ENCODE measurements at regions not wholly inside any gene's neighbourhood (a gene's known extent, or its start where the extent isn't known, plus 50 kb on each side); places are given as distances from the start of the nearest gene placed in this dataset.
"Not testable (repeated sequence)": the region's sequence is repeated elsewhere in the genome, so short reads cannot be mapped to it uniquely, and the experiment has no call there.

DNA sequence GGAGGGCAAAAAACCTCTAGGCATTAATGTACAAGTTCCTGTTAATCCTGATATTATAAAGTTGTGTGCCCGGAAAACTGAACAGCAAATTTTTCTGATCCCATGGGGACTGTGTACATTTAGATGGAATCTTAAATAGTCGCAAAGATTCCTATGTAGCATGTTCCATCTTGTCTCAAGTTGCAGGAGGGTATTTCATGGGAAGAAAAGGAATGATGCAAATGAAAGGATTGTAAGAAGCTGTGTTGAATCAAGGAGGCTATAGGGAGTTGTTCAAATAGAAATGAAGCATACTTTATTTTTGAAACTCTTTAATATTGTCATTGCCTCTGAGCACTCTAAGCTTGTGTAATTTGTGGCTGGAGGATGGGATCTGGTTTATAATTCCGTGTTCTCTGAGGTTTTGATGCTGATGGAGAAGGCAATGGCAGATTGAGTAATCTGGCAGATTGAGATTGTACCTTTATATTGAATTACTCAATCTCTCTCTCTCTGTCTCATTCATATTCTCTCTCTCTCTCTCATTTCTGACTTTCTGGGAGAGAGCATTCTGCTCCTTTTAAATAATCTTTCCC lies 288.5 kb downstream of the OSTF1 start:
- intact Hi-C loops (cut with micrococcal nuclease) = no loop called here
- no peaks in the 10 kb centered on the region for H3K4me1 Mint-ChIP-seq
- H3K27me3 Mint-ChIP-seq (ENCODE audit: low read depth in 2 of 2) = no peaks in the 10 kb centered on the region
- no peaks in the 10 kb centered on the region for H3K4me1 ChIP-seq (ENCODE audit: control insufficient read depth, insufficient read depth, low read length)
- no peak overlapping the region for H3K4me3 ChIP-seq (ENCODE audit: low read length)
- H3K27me3 ChIP-seq (ENCODE audit: control insufficient read depth, insufficient read depth, low read length) = no peaks in the 10 kb centered on the region
- H3K27ac ChIP-seq (ENCODE audit: low read length) = no peak overlapping the region
- H3K36me3 ChIP-seq (ENCODE audit: control insufficient read depth, insufficient read depth, low read length) = no peaks in the 10 kb centered on the region
- no peaks in the 10 kb centered on the region for H3K36me3 Mint-ChIP-seq
- H3K9me3 ChIP-seq (ENCODE audit: control insufficient read depth, insufficient read depth, low read length) = no peaks in the 10 kb centered on the region
- no peak overlapping the region for H3K4me3 Mint-ChIP-seq
- 94% methylated on average over 3 of the region's 3 CpGs for WGBS (ENCODE audit: insufficient coverage)
- H3K27ac Mint-ChIP-seq = no peak overlapping the region
- H3K9me3 Mint-ChIP-seq = peaks cover 9 to 11% of the 10 kb centered on the region in 2 donors
- no peak for ATAC-seq
- TF ChIP-seq, protein P1, sequence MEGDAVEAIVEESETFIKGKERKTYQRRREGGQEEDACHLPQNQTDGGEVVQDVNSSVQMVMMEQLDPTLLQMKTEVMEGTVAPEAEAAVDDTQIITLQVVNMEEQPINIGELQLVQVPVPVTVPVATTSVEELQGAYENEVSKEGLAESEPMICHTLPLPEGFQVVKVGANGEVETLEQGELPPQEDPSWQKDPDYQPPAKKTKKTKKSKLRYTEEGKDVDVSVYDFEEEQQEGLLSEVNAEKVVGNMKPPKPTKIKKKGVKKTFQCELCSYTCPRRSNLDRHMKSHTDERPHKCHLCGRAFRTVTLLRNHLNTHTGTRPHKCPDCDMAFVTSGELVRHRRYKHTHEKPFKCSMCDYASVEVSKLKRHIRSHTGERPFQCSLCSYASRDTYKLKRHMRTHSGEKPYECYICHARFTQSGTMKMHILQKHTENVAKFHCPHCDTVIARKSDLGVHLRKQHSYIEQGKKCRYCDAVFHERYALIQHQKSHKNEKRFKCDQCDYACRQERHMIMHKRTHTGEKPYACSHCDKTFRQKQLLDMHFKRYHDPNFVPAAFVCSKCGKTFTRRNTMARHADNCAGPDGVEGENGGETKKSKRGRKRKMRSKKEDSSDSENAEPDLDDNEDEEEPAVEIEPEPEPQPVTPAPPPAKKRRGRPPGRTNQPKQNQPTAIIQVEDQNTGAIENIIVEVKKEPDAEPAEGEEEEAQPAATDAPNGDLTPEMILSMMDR (IDR thresholded peaks at IDR 0.05) = no peak
- DNase-seq = no peak

DNA sequence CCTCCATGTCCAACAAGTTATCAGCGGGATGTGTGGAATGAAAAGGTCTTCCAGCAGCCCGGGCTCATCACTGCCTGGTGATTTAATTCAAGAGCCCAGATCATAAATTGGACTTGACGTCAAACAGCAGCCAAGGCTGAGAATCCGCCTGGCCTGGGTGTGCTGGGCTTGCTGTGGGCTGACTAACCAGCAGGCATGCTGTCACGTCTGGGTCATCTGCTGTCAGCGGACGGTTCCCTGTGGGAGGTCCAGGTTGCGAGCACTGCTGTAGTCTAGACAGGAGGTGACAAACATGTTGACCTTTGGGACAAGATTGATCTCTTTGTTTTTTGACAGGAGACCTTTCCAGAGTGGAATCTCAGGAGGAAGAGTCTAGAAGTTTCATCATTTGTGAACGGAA lies 289.7 kb downstream of the OSTF1 start:
- Histone ChIP-seq H3K27me3 (ENCODE audit: control insufficient read depth, insufficient read depth, low read length) (no peaks in the 10 kb centered on the region), H3K9me3 (ENCODE audit: control insufficient read depth, insufficient read depth, low read length) (no peaks in the 10 kb centered on the region), H3K4me3 (ENCODE audit: low read length) (no peak overlapping the region), H3K27ac (ENCODE audit: low read length) (no peak overlapping the region), H3K4me1 (ENCODE audit: control insufficient read depth, insufficient read depth, low read length) (no peaks in the 10 kb centered on the region), H3K36me3 (ENCODE audit: control insufficient read depth, insufficient read depth, low read length) (no peaks in the 10 kb centered on the region)
- 87% methylated on average over 9 of the region's 9 CpGs for WGBS (ENCODE audit: insufficient coverage)
- ATAC-seq (no peak), DNase-seq (no peak)
- Mint-ChIP-seq H3K27ac (no peak overlapping the region), H3K27me3 (ENCODE audit: low read depth in 2 of 2) (no peaks in the 10 kb centered on the region), H3K4me3 (no peak overlapping the region), H3K4me1 (no peaks in the 10 kb centered on the region), H3K36me3 (no peaks in the 10 kb centered on the region), H3K9me3 (peaks cover 10 to 11% of the 10 kb centered on the region in 2 donors)
- TF ChIP-seq, protein P1 (IDR thresholded peaks at IDR 0.05) = no peak
- intact Hi-C loops (cut with micrococcal nuclease) = no loop called here

DNA sequence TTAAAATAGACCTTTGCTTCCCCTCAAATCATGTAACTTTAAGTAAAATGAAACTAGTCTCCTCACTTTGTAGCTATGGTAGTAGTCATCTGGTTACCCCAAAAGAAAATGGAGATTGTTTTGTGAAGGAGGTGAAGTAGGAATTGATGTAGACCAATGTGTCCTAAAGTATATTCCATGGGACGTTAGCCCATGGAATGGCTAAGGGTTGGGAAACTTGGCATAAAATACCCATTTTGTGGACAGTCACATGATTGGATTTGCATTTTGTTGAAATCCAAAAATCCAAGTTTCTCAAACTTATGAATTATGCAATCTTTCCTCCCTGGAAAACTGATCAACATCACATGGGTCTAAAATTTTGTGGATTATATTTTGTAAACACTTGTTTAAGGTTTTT lies 290.6 kb downstream of the OSTF1 start:
- no peak for ATAC-seq
- TF ChIP-seq, protein P1 (IDR thresholded peaks at IDR 0.05) = no peak
- Histone ChIP-seq H3K27me3 (ENCODE audit: control insufficient read depth, insufficient read depth, low read length) (no peaks in the 10 kb centered on the region), H3K4me1 (ENCODE audit: control insufficient read depth, insufficient read depth, low read length) (no peaks in the 10 kb centered on the region), H3K9me3 (ENCODE audit: control insufficient read depth, insufficient read depth, low read length) (no peaks in the 10 kb centered on the region), H3K4me3 (ENCODE audit: low read length) (no peak overlapping the region), H3K27ac (ENCODE audit: low read length) (no peak overlapping the region), H3K36me3 (ENCODE audit: control insufficient read depth, insufficient read depth, low read length) (no peaks in the 10 kb centered on the region)
- H3K36me3 Mint-ChIP-seq = no peaks in the 10 kb centered on the region
- WGBS (ENCODE audit: insufficient coverage) = 69% methylated on average over 1 of the region's 1 CpG
- H3K27ac Mint-ChIP-seq = no peak overlapping the region
- H3K9me3 Mint-ChIP-seq = peaks cover 7% of the 10 kb centered on the region in 2 donors
- H3K27me3 Mint-ChIP-seq (ENCODE audit: low read depth in 2 of 2) = no peaks in the 10 kb centered on the region
- no peaks in the 10 kb centered on the region for H3K4me1 Mint-ChIP-seq
- no peak for DNase-seq
- intact Hi-C loops (cut with micrococcal nuclease) = no loop called here
- H3K4me3 Mint-ChIP-seq = no peak overlapping the region

DNA sequence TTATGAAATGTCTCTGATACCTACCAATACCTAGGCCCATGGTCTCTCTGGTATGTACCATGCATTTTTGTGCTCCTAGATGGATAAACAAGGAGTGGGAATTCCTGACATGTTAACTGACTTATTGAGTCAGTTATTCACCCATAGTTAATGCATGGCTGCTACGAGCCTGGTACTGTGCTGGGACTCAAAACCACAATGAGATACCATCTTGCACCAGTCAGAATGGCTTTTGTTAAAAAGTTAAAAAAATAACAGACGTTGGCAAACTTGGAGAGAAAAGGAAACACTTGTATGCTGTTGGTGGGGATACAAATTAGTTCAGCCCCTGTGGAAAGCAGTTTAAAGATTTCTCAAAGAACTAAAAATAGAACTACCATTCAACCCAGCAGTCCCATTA lies 293.8 kb downstream of the OSTF1 start:
- Mint-ChIP-seq H3K9me3 (peaks cover 18 to 27% of the 10 kb centered on the region in 2 donors), H3K27ac (no peak overlapping the region), H3K27me3 (ENCODE audit: low read depth in 2 of 2) (no peaks in the 10 kb centered on the region), H3K4me1 (no peaks in the 10 kb centered on the region), H3K36me3 (peaks cover 14% of the 10 kb centered on the region), H3K4me3 (no peak overlapping the region)
- Histone ChIP-seq H3K4me3 (ENCODE audit: low read length) (no peak overlapping the region), H3K9me3 (ENCODE audit: control insufficient read depth, insufficient read depth, low read length) (no peaks in the 10 kb centered on the region), H3K36me3 (ENCODE audit: control insufficient read depth, insufficient read depth, low read length) (no peaks in the 10 kb centered on the region), H3K4me1 (ENCODE audit: control insufficient read depth, insufficient read depth, low read length) (no peaks in the 10 kb centered on the region), H3K27me3 (ENCODE audit: control insufficient read depth, insufficient read depth, low read length) (no peaks in the 10 kb centered on the region), H3K27ac (ENCODE audit: low read length) (no peak overlapping the region)
- ATAC-seq (no peak), DNase-seq (no peak)
- intact Hi-C loops (cut with micrococcal nuclease) = no loop called here
- WGBS (ENCODE audit: insufficient coverage) = 38% methylated on average over 2 of the region's 2 CpGs
- TF ChIP-seq, protein P1 (IDR thresholded peaks at IDR 0.05) = no peak

DNA sequence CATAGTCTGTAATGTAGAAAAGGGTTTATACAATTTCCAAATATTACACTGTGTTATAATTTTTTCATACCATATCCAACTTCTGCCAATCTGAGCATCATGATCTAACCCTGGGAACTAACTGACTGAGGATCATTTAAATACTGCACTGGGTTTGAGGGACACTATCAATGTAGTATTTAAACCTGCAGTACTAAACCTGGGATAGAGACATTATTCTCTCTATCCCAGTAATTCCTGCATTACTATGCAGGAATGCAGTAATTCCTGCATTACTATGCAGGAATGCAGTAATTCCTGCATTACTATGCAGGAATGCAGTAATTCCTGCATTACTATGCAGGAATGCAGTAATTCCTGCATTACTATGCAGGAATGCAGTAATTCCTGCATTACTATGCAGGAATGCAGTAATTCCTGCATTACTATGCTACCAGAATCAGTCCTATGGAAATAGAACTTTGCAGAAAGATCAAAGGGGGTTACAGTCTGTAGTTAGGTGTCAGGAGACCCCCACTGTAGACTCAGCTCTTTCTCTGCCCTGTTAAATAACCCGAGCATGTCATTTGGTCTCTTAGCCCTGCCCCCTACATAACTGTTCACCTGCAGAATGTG lies 295.2 kb downstream of the OSTF1 start:
- H3K4me1 Mint-ChIP-seq; H3K27ac Mint-ChIP-seq; H3K27ac ChIP-seq (ENCODE audit: low read length); intact Hi-C loops (cut with micrococcal nuclease); H3K27me3 ChIP-seq (ENCODE audit: control insufficient read depth, insufficient read depth, low read length); H3K4me3 ChIP-seq (ENCODE audit: low read length); H3K36me3 ChIP-seq (ENCODE audit: control insufficient read depth, insufficient read depth, low read length); H3K27me3 Mint-ChIP-seq (ENCODE audit: low read depth in 2 of 2); H3K9me3 ChIP-seq (ENCODE audit: control insufficient read depth, insufficient read depth, low read length); DNase-seq; H3K4me3 Mint-ChIP-seq; ATAC-seq; H3K4me1 ChIP-seq (ENCODE audit: control insufficient read depth, insufficient read depth, low read length): not testable (repeated sequence)
- 100% methylated on average over 1 of the region's 1 CpG for WGBS (ENCODE audit: insufficient coverage)
- H3K9me3 Mint-ChIP-seq = peaks cover 18 to 27% of the 10 kb centered on the region in 2 donors
- peaks cover 17% of the 10 kb centered on the region for H3K36me3 Mint-ChIP-seq

Measured in natural killer cell (primary cell).